NT2/D1 (cell line): ENCODE measurements at regions not wholly inside any gene's neighbourhood (a gene's known extent, or its start where the extent isn't known, plus 50 kb on each side); places are given as distances from the start of the nearest gene placed in this dataset.

Source experiments
- DNase-seq: peaks from one replicate; pipeline ENCODE4 v3.0.0-alpha.2; 2011; ENCODE audit warnings: low read depth, low spot score
- H3K27me3 ChIP-seq: 2 replicates; pipeline ENCODE4 v1.6.0; 2011; ENCODE audit warnings: mild to moderate bottlenecking; ENCODE audit not compliant: insufficient read length, insufficient read depth
- H3K36me3 ChIP-seq: 2 replicates; pipeline ENCODE4 v1.6.1; 2011; ENCODE audit warnings: mild to moderate bottlenecking, low read length, mixed read lengths; ENCODE audit not compliant: insufficient read depth, insufficient read length
- H3K4me1 ChIP-seq: 2 replicates; pipeline ENCODE4 v1.5.1; 2011; ENCODE audit not compliant: insufficient read depth, insufficient read length
- H3K4me3 ChIP-seq: 2 replicates; pipeline ENCODE4 v1.5.1; 2011; ENCODE audit warnings: low read depth; ENCODE audit not compliant: insufficient read length
- H3K9ac ChIP-seq: 2 replicates; pipeline ENCODE4 v1.6.0; 2011; ENCODE audit warnings: low read depth; ENCODE audit not compliant: insufficient read length
- H3K9me3 ChIP-seq: 2 replicates; pipeline ENCODE4 v1.5.1; 2011; ENCODE audit warnings: mild to moderate bottlenecking, low read length; ENCODE audit not compliant: insufficient read depth
- SUZ12 ChIP-seq: IDR thresholded peaks from 2 replicates; pipeline ENCODE4 v1.6.1; 2011; ENCODE audit not compliant: insufficient read length, insufficient read depth; ENCODE audit errors: extremely low read depth
- YY1 ChIP-seq: IDR thresholded peaks from 2 replicates; pipeline ENCODE4 v1.6.1; 2011; ENCODE audit not compliant: insufficient read length, insufficient read depth
- ZNF274 ChIP-seq: IDR thresholded peaks from 2 replicates; pipeline ENCODE4 v1.6.1; 2011; ENCODE audit warnings: mild to moderate bottlenecking, low read depth, low read length

- Histone ChIP-seq H3K9ac (no peak overlapping the region), H3K27me3 (no peaks in the 10 kb centered on the region), H3K4me3 (no peak overlapping the region), H3K36me3 (no peaks in the 10 kb centered on the region), H3K9me3 (no peaks in the 10 kb centered on the region), H3K4me1 (peaks cover 2% of the 10 kb centered on the region)
- DNase-seq: no peak
- TF ChIP-seq YY1 (no peak), SUZ12 (no peak), ZNF274 (no peak)
Observed at GRCh38 chr22:47631571-47632102, 869.2 kb downstream of the TBC1D22A start.

- H3K9ac ChIP-seq: no peak overlapping the region
- H3K27me3 ChIP-seq: no peaks in the 10 kb centered on the region
- no peaks in the 10 kb centered on the region for H3K36me3 ChIP-seq
- no peak for DNase-seq
- TF ChIP-seq ZNF274 (no peak), SUZ12 (no peak), YY1 (no peak)
- no peaks in the 10 kb centered on the region for H3K9me3 ChIP-seq
- peaks cover 2% of the 10 kb centered on the region for H3K4me1 ChIP-seq
- H3K4me3 ChIP-seq: no peak overlapping the region
Observed at GRCh38 chr22:47630741-47631534, 868.5 kb downstream of the TBC1D22A start.

- DNase-seq: no peak
- Histone ChIP-seq H3K9me3 (no peaks in the 10 kb centered on the region), H3K9ac (no peak overlapping the region), H3K36me3 (no peaks in the 10 kb centered on the region), H3K4me1 (peaks cover 2% of the 10 kb centered on the region), H3K4me3 (no peak overlapping the region), H3K27me3 (no peaks in the 10 kb centered on the region)
- TF ChIP-seq YY1 (no peak), SUZ12 (no peak), ZNF274 (no peak)
Observed at GRCh38 chr22:47629791-47630655, 867.6 kb downstream of the TBC1D22A start.

GRCh38 chr22:47629273-47629711 is 866.8 kb downstream of the TBC1D22A start:
- H3K4me3 ChIP-seq: no peak overlapping the region
- DNase-seq: no peak

GRCh38 chr22:47628477-47629272 is 866.2 kb downstream of the TBC1D22A start:
- no peak overlapping the region for H3K9ac ChIP-seq
- no peak for TF ChIP-seq ZNF274
- TF ChIP-seq SUZ12: no peak
- TF ChIP-seq YY1: no peak
- no peaks in the 10 kb centered on the region for H3K9me3 ChIP-seq

More at GRCh38 chr22:47629273-47629711, 866.8 kb downstream of the TBC1D22A start:
- no peaks in the 10 kb centered on the region for H3K9me3 ChIP-seq
- peaks cover 2% of the 10 kb centered on the region for H3K4me1 ChIP-seq
- no peak overlapping the region for H3K9ac ChIP-seq
- no peaks in the 10 kb centered on the region for H3K36me3 ChIP-seq
- H3K27me3 ChIP-seq: no peaks in the 10 kb centered on the region
- TF ChIP-seq ZNF274 (no peak), YY1 (no peak), SUZ12 (no peak)

GRCh38 chr22:47627556-47628253 is 865.3 kb downstream of the TBC1D22A start:
- no peak for TF ChIP-seq YY1
- no peak for TF ChIP-seq SUZ12
- TF ChIP-seq ZNF274: no peak
- H3K4me1 ChIP-seq: peaks cover 2% of the 10 kb centered on the region
- DNase-seq: no peak
- H3K9ac ChIP-seq: no peak overlapping the region
- no peaks in the 10 kb centered on the region for H3K9me3 ChIP-seq
- H3K27me3 ChIP-seq: no peaks in the 10 kb centered on the region
- no peak overlapping the region for H3K4me3 ChIP-seq
- no peaks in the 10 kb centered on the region for H3K36me3 ChIP-seq

More at GRCh38 chr22:47628477-47629272, 866.2 kb downstream of the TBC1D22A start:
- Histone ChIP-seq H3K4me1 (peaks cover 2% of the 10 kb centered on the region), H3K4me3 (no peak overlapping the region), H3K36me3 (no peaks in the 10 kb centered on the region), H3K27me3 (no peaks in the 10 kb centered on the region)
- no peak for DNase-seq
